Osteoblast (primary cell): ENCODE measurements at regions not wholly inside any gene's neighbourhood (a gene's known extent, or its start where the extent isn't known, plus 50 kb on each side); places are given as distances from the start of the nearest gene placed in this dataset.

Experiments
- DNase-seq: peaks from one replicate; pipeline ENCODE4 v3.0.0; 2011; ENCODE audit warnings: low spot score, mixed read lengths; ENCODE audit not compliant: insufficient read length; ENCODE audit errors: missing footprints
- H2AFZ ChIP-seq: 2 replicates; pipeline ENCODE4 v1.6.0; 2011; ENCODE audit warnings: mild to moderate bottlenecking, low read length
- H3K27ac ChIP-seq: 2 replicates; pipeline ENCODE4 v1.5.1; 2011; ENCODE audit warnings: mild to moderate bottlenecking, low read depth, low read length, moderate library complexity
- H3K27me3 ChIP-seq: 2 replicates; pipeline ENCODE4 v1.6.0; 2012; ENCODE audit warnings: mild to moderate bottlenecking, control low read depth, inconsistent platforms, low read length, moderate library complexity; ENCODE audit not compliant: insufficient read depth
- H3K36me3 ChIP-seq: 2 replicates; pipeline ENCODE4 v1.5.1; 2011; ENCODE audit warnings: mild to moderate bottlenecking, low read length, control low read depth, moderate library complexity; ENCODE audit not compliant: insufficient read depth
- H3K4me1 ChIP-seq: 2 replicates; pipeline ENCODE4 v1.5.1; 2011; ENCODE audit warnings: mild to moderate bottlenecking, low read length, control low read depth, moderate library complexity; ENCODE audit not compliant: insufficient read depth
- H3K4me2 ChIP-seq: 2 replicates; pipeline ENCODE4 v1.6.0; 2011; ENCODE audit warnings: mild to moderate bottlenecking, low read length; ENCODE audit not compliant: insufficient read depth
- H3K4me3 ChIP-seq: fragments of 200-600 bp; sonication (generic); 3 replicates; pipeline ENCODE4 v1.5.1; 2012; ENCODE audit warnings: mild to moderate bottlenecking, low read length, inconsistent platforms; ENCODE audit not compliant: insufficient read depth
- H3K79me2 ChIP-seq: 2 replicates; pipeline ENCODE4 v1.6.0; 2012; ENCODE audit warnings: mild to moderate bottlenecking, low read length, control low read depth, inconsistent platforms; ENCODE audit not compliant: insufficient read depth
- H3K9me3 ChIP-seq: 2 replicates; pipeline ENCODE4 v1.5.1; 2011; ENCODE audit warnings: low read depth, low read length, control low read depth
- H4K20me1 ChIP-seq: 2 replicates; pipeline ENCODE4 v1.6.0; 2012; ENCODE audit warnings: mild to moderate bottlenecking, low read length, control low read depth; ENCODE audit not compliant: insufficient read depth
- TF ChIP-seq, protein P1 (sequence below): IDR thresholded peaks from 2 replicates; pipeline ENCODE4 v1.5.1; 2011; ENCODE audit warnings: mild to moderate bottlenecking, low read depth, low read length, moderate library complexity; ENCODE audit errors: extremely low read depth

DNA sequence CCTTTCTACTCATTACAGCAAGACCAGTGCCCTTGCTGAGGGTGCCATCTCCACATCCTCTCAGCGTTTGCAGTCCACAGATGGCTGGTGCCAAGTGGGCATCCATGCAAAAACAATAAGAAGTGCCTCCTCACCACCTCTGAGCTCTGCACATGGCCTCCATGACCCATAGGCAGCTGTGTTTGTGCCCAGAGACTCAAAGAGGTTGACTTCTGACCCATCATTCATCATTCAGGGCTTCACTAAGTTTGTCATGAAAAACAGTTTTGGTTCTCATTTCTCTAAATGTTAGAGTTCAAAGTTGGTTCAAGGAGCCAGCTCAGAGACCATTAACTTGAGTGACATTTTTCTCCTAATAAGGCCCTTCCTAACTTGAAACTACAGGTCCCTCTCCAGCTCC lies 512.6 kb upstream of the MAP3K7 start:
- Histone ChIP-seq H3K27me3 (no peaks in the 10 kb centered on the region), H3K79me2 (no peaks in the 10 kb centered on the region), H3K4me3 (no peak overlapping the region), H3K27ac (no peak overlapping the region), H4K20me1 (no peaks in the 10 kb centered on the region), H2AFZ (no peak overlapping the region), H3K9me3 (no peaks in the 10 kb centered on the region), H3K36me3 (no peaks in the 10 kb centered on the region), H3K4me1 (no peaks in the 10 kb centered on the region), H3K4me2 (no peak overlapping the region)
- TF ChIP-seq, protein P1, sequence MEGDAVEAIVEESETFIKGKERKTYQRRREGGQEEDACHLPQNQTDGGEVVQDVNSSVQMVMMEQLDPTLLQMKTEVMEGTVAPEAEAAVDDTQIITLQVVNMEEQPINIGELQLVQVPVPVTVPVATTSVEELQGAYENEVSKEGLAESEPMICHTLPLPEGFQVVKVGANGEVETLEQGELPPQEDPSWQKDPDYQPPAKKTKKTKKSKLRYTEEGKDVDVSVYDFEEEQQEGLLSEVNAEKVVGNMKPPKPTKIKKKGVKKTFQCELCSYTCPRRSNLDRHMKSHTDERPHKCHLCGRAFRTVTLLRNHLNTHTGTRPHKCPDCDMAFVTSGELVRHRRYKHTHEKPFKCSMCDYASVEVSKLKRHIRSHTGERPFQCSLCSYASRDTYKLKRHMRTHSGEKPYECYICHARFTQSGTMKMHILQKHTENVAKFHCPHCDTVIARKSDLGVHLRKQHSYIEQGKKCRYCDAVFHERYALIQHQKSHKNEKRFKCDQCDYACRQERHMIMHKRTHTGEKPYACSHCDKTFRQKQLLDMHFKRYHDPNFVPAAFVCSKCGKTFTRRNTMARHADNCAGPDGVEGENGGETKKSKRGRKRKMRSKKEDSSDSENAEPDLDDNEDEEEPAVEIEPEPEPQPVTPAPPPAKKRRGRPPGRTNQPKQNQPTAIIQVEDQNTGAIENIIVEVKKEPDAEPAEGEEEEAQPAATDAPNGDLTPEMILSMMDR, result no peak
- DNase-seq, result no peak

GRCh38 chr6:91098006-91098405 lies 511.1 kb upstream of the MAP3K7 start:
- no peak for DNase-seq
- no peaks in the 10 kb centered on the region for H3K4me1 ChIP-seq
- H3K79me2 ChIP-seq, result no peaks in the 10 kb centered on the region
- H3K36me3 ChIP-seq, result no peaks in the 10 kb centered on the region
- no peak overlapping the region for H3K27ac ChIP-seq
- H3K27me3 ChIP-seq, result no peaks in the 10 kb centered on the region
- TF ChIP-seq, protein P1, result no peak
- H4K20me1 ChIP-seq, result no peaks in the 10 kb centered on the region
- H3K9me3 ChIP-seq, result no peaks in the 10 kb centered on the region
- H2AFZ ChIP-seq, result no peak overlapping the region
- H3K4me2 ChIP-seq, result no peak overlapping the region
- no peak overlapping the region for H3K4me3 ChIP-seq

DNA sequence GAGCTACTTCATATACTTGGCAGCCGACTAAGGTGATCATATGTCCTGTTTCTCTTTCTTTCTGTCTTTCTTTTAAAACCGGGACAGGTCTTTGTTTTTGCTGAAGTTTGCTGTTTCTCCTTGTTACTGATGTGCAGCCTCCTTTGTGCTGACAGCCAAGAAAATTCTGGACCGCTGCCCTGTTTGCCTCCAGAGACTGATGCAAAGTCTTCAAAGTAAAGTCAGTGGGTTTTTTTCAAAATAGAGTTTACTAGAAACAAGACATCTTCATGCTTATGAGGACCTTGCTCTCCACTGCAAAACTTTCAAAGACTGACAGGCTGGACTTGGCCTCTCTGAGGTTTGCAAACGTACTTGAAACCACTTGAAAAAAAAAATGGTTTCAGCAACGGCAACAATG lies 510.5 kb upstream of the MAP3K7 start:
- Histone ChIP-seq H2AFZ (no peak overlapping the region), H3K36me3 (no peaks in the 10 kb centered on the region), H3K4me3 (no peak overlapping the region), H3K9me3 (no peaks in the 10 kb centered on the region), H3K27me3 (no peaks in the 10 kb centered on the region), H3K79me2 (no peaks in the 10 kb centered on the region), H3K4me1 (no peaks in the 10 kb centered on the region), H3K4me2 (no peak overlapping the region), H3K27ac (no peak overlapping the region), H4K20me1 (no peaks in the 10 kb centered on the region)
- TF ChIP-seq, protein P1, result no peak
- no peak for DNase-seq

DNA sequence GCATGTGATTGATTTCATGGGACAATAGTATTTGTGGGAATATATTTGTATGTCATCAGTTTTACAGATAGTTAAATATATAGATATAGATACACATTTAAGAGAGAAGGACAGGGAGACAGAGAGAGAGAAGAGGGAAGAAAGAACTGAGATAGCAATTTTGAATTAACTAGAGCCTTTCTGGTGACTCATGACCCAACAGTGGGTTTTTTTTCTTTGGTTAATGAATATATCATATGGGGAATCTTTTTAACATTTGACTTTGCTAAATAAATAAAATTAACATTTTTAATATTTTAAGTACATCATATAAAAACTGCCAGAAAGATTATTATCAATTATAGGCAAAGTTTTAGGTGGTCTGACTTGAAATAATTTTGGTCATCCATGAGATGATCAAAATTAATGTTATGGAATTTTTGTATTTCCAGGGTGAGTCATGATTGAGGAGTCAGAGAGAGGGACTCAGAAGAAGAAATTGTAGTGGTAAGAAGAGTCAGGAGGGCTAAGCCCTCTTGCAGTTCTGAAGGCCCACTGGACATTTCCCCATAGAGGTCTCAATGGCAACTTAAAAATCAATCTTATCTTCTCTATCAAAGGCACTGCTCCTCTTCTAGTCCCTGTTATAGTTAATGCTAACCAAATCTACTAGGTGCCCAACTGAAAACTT lies 508.1 kb upstream of the MAP3K7 start:
- H3K4me1 ChIP-seq, result no peaks in the 10 kb centered on the region
- H3K27me3 ChIP-seq, result no peaks in the 10 kb centered on the region
- H3K4me3 ChIP-seq, result no peak overlapping the region
- no peak overlapping the region for H2AFZ ChIP-seq
- H3K36me3 ChIP-seq, result no peaks in the 10 kb centered on the region
- no peak for DNase-seq
- no peaks in the 10 kb centered on the region for H3K79me2 ChIP-seq
- H4K20me1 ChIP-seq, result no peaks in the 10 kb centered on the region
- no peaks in the 10 kb centered on the region for H3K9me3 ChIP-seq
- no peak overlapping the region for H3K27ac ChIP-seq
- TF ChIP-seq, protein P1, result no peak
- H3K4me2 ChIP-seq, result no peak overlapping the region
